MM.1S (cell line): ENCODE measurements at regions not wholly inside any gene's neighbourhood (a gene's known extent, or its start where the extent isn't known, plus 50 kb on each side); places are given as distances from the start of the nearest gene placed in this dataset.

Experiments
- EZH2phosphoT487 ChIP-seq: fragments of 300-600 bp; sonication (generic); IDR thresholded peaks from 2 replicates; pipeline ENCODE4 v1.6.1; 2018; ENCODE audit warnings: antibody characterized with exemption, low read length
- TF ChIP-seq, protein P1 (sequence below): fragments of 300-600 bp; sonication (generic); IDR thresholded peaks from 2 replicates; pipeline ENCODE4 v1.5.1; 2016; ENCODE audit warnings: antibody characterized with exemption, low read length, mixed read lengths

DNA sequence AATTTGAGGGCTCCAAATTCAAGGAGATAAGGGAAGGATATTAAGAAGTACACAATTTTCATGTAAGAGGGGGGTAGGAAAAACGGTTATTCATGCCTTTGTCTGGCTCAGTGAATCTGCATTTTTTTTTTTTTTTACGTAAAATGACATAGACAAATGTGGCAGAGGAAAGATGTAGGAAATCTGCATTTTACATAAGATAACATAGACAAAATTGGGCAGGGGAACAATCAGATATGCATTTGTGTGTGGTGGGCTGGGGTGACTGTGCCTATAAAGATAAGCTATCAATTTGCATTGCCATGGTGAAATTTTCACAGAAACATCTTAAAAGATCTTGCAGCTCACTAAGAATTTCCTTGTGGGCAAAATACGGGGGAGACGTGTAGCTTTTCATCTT lies 92.7 kb upstream of the GPR141 start:
- TF ChIP-seq, protein P1, sequence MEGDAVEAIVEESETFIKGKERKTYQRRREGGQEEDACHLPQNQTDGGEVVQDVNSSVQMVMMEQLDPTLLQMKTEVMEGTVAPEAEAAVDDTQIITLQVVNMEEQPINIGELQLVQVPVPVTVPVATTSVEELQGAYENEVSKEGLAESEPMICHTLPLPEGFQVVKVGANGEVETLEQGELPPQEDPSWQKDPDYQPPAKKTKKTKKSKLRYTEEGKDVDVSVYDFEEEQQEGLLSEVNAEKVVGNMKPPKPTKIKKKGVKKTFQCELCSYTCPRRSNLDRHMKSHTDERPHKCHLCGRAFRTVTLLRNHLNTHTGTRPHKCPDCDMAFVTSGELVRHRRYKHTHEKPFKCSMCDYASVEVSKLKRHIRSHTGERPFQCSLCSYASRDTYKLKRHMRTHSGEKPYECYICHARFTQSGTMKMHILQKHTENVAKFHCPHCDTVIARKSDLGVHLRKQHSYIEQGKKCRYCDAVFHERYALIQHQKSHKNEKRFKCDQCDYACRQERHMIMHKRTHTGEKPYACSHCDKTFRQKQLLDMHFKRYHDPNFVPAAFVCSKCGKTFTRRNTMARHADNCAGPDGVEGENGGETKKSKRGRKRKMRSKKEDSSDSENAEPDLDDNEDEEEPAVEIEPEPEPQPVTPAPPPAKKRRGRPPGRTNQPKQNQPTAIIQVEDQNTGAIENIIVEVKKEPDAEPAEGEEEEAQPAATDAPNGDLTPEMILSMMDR = no peak
- TF ChIP-seq EZH2phosphoT487 = no peak
